ENCODE measurements at regions not wholly inside any gene's neighbourhood (a gene's known extent, or its start where the extent isn't known, plus 50 kb on each side); places are given as distances from the start of the nearest gene placed in this dataset.

DNA sequence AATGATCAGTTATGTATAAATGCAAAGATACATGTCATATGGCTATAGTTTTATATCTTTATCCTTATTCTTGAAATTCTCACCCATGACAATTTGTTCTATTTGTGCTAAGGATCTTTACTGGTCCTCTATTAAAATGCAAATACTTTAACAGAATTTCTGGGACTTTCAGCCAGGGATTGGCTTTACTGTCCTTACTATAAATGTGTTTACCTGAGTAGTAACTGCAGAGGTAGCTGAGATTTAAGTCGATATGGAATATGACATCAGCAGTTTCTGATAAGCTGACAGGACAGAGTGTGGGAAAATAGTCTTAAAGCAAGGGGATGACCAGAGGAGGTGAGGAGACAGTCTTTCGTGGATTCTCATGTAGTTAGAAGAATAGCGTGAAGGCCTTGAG lies 206.4 kb downstream of the DIO2 start:
- TF ChIP-seq CBFB (CRISPR knock-in tag; IDR thresholded peaks at IDR 0.05) = no peak
- TF ChIP-seq MTA2 (IDR thresholded peaks at IDR 0.05; ENCODE audit: low read depth) = no peak
- TF ChIP-seq, protein P1, sequence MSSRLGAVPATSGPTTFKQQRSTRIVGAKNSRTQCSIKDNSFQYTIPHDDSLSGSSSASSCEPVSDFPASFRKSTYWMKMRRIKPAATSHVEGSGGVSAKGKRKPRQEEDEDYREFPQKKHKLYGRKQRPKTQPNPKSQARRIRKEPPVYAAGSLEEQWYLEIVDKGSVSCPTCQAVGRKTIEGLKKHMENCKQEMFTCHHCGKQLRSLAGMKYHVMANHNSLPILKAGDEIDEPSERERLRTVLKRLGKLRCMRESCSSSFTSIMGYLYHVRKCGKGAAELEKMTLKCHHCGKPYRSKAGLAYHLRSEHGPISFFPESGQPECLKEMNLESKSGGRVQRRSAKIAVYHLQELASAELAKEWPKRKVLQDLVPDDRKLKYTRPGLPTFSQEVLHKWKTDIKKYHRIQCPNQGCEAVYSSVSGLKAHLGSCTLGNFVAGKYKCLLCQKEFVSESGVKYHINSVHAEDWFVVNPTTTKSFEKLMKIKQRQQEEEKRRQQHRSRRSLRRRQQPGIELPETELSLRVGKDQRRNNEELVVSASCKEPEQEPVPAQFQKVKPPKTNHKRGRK (tag; IDR thresholded peaks at IDR 0.05) = no peak
- TF ChIP-seq CHD4 (IDR thresholded peaks at IDR 0.05; ENCODE audit: insufficient read depth, insufficient replicate concordance, low read depth, low read length, poor library complexity, severe bottlenecking) = no peak
- TF ChIP-seq THRA (IDR thresholded peaks at IDR 0.05) = no peak
- no peak for TF ChIP-seq JUND (IDR thresholded peaks at IDR 0.05; ENCODE audit: borderline replicate concordance, low read depth, low read length)
- TF ChIP-seq JUND (tag; IDR thresholded peaks at IDR 0.05; ENCODE audit: borderline replicate concordance, low read depth, low read length) = no peak
- TF ChIP-seq EZH2 (IDR thresholded peaks at IDR 0.05; ENCODE audit: borderline replicate concordance, low read depth, low read length) = no peak
- TF ChIP-seq HNRNPK (IDR thresholded peaks at IDR 0.05; ENCODE audit: low read depth, low read length, poor library complexity, severe bottlenecking) = no peak
- no peak for TF ChIP-seq NR2C2 (CRISPR knock-in tag; IDR thresholded peaks at IDR 0.05)
- no peak for TF ChIP-seq NR2C2 (tag; IDR thresholded peaks at IDR 0.05)
- TF ChIP-seq SMAD1 (IDR thresholded peaks at IDR 0.05; ENCODE audit: low read depth, low read length, partially characterized antibody) = no peak
- no peak for TF ChIP-seq HNRNPH1 (optimal IDR thresholded peaks at IDR 0.05; ENCODE audit: low read depth, low read length)
- no peak for TF ChIP-seq EP300 (IDR thresholded peaks at IDR 0.05; ENCODE audit: low read length)
- TF ChIP-seq GABPB1 (CRISPR knock-in tag; IDR thresholded peaks at IDR 0.05) = no peak
- TF ChIP-seq FIP1L1 (IDR thresholded peaks at IDR 0.05; ENCODE audit: low read depth, low read length, poor library complexity, severe bottlenecking) = no peak
